ENCODE measurements at regions not wholly inside any gene's neighbourhood (a gene's known extent, or its start where the extent isn't known, plus 50 kb on each side); places are given as distances from the start of the nearest gene placed in this dataset.
"Not testable (repeated sequence)": the region's sequence is repeated elsewhere in the genome, so short reads cannot be mapped to it uniquely, and the experiment has no call there.

GRCh38 chr11:71368966-71369365 is 79.2 kb downstream of the DHCR7 start:
- H3K27ac ChIP-seq (ENCODE audit: low read length), result no peak overlapping the region
- intact Hi-C loops (cut with micrococcal nuclease), result no loop called here
- H3K4me3 ChIP-seq (ENCODE audit: low read length), result no peak overlapping the region
- H3K27me3 ChIP-seq (ENCODE audit: control insufficient read depth, insufficient read depth, low read length), result no peaks in the 10 kb centered on the region
- no peak overlapping the region for H3K4me3 Mint-ChIP-seq
- no peak overlapping the region for H3K27ac Mint-ChIP-seq
- no peaks in the 10 kb centered on the region for H3K36me3 ChIP-seq (ENCODE audit: control insufficient read depth, insufficient read depth, low read length)
- no peaks in the 10 kb centered on the region for H3K9me3 Mint-ChIP-seq
- DNase-seq (no peak), ATAC-seq (no peak)
- no peaks in the 10 kb centered on the region for H3K36me3 Mint-ChIP-seq
- H3K4me1 ChIP-seq (ENCODE audit: control insufficient read depth, insufficient read depth, low read length), result peaks cover 5% of the 10 kb centered on the region
- 83% methylated on average over 15 of the region's 15 CpGs for WGBS (ENCODE audit: insufficient coverage)
- no peaks in the 10 kb centered on the region for H3K9me3 ChIP-seq (ENCODE audit: control insufficient read depth, insufficient read depth, low read length)
- peaks cover 0 to 2% of the 10 kb centered on the region in 2 donors for H3K27me3 Mint-ChIP-seq (ENCODE audit: low read depth in 2 of 2)
- H3K4me1 Mint-ChIP-seq, result no peaks in the 10 kb centered on the region
- no peak for TF ChIP-seq CTCF (IDR thresholded peaks at IDR 0.05)

GRCh38 chr11:71367756-71368155 is 80.4 kb downstream of the DHCR7 start:
- no peak overlapping the region for H3K27ac ChIP-seq (ENCODE audit: low read length)
- no peaks in the 10 kb centered on the region for H3K27me3 ChIP-seq (ENCODE audit: control insufficient read depth, insufficient read depth, low read length)
- Mint-ChIP-seq H3K9me3 (no peaks in the 10 kb centered on the region), H3K4me1 (no peaks in the 10 kb centered on the region), H3K27ac (no peak overlapping the region), H3K36me3 (no peaks in the 10 kb centered on the region), H3K27me3 (ENCODE audit: low read depth in 2 of 2) (peaks cover 0 to 2% of the 10 kb centered on the region in 2 donors), H3K4me3 (no peak overlapping the region)
- intact Hi-C loops (cut with micrococcal nuclease), result no loop called here
- peaks cover 3% of the 10 kb centered on the region for H3K4me1 ChIP-seq (ENCODE audit: control insufficient read depth, insufficient read depth, low read length)
- DNase-seq (no peak), ATAC-seq (no peak)
- H3K9me3 ChIP-seq (ENCODE audit: control insufficient read depth, insufficient read depth, low read length), result no peaks in the 10 kb centered on the region
- WGBS (ENCODE audit: insufficient coverage), result 80% methylated on average over 12 of the region's 12 CpGs
- H3K36me3 ChIP-seq (ENCODE audit: control insufficient read depth, insufficient read depth, low read length), result no peaks in the 10 kb centered on the region
- TF ChIP-seq CTCF (IDR thresholded peaks at IDR 0.05), result no peak
- H3K4me3 ChIP-seq (ENCODE audit: low read length), result no peak overlapping the region

GRCh38 chr11:71367276-71367675 is 80.9 kb downstream of the DHCR7 start:
- H3K9me3 Mint-ChIP-seq; H3K27me3 Mint-ChIP-seq (ENCODE audit: low read depth in 2 of 2); DNase-seq; ATAC-seq; H3K36me3 Mint-ChIP-seq; H3K36me3 ChIP-seq (ENCODE audit: control insufficient read depth, insufficient read depth, low read length); H3K9me3 ChIP-seq (ENCODE audit: control insufficient read depth, insufficient read depth, low read length); H3K27ac ChIP-seq (ENCODE audit: low read length); intact Hi-C loops (cut with micrococcal nuclease); H3K4me3 ChIP-seq (ENCODE audit: low read length); H3K4me1 ChIP-seq (ENCODE audit: control insufficient read depth, insufficient read depth, low read length); H3K27me3 ChIP-seq (ENCODE audit: control insufficient read depth, insufficient read depth, low read length); H3K4me3 Mint-ChIP-seq; H3K27ac Mint-ChIP-seq; H3K4me1 Mint-ChIP-seq: not testable (repeated sequence)
- 94% methylated on average over 1 of the region's 3 CpGs for WGBS (ENCODE audit: insufficient coverage)

GRCh38 chr11:71366076-71366475 is 82.1 kb downstream of the DHCR7 start:
- Mint-ChIP-seq H3K36me3 (no peaks in the 10 kb centered on the region), H3K4me3 (no peak overlapping the region), H3K27me3 (ENCODE audit: low read depth in 2 of 2) (peaks cover 0 to 2% of the 10 kb centered on the region in 2 donors), H3K4me1 (no peaks in the 10 kb centered on the region), H3K27ac (no peak overlapping the region), H3K9me3 (no peaks in the 10 kb centered on the region)
- DNase-seq (no peak), ATAC-seq (no peak)
- no peaks in the 10 kb centered on the region for H3K9me3 ChIP-seq (ENCODE audit: control insufficient read depth, insufficient read depth, low read length)
- H3K36me3 ChIP-seq (ENCODE audit: control insufficient read depth, insufficient read depth, low read length), result no peaks in the 10 kb centered on the region
- intact Hi-C loops (cut with micrococcal nuclease), result no loop called here
- WGBS (ENCODE audit: insufficient coverage), result 48% methylated on average over 7 of the region's 7 CpGs
- H3K27me3 ChIP-seq (ENCODE audit: control insufficient read depth, insufficient read depth, low read length), result no peaks in the 10 kb centered on the region
- H3K27ac ChIP-seq (ENCODE audit: low read length), result no peak overlapping the region
- no peak overlapping the region for H3K4me3 ChIP-seq (ENCODE audit: low read length)
- no peaks in the 10 kb centered on the region for H3K4me1 ChIP-seq (ENCODE audit: control insufficient read depth, insufficient read depth, low read length)
- TF ChIP-seq CTCF (IDR thresholded peaks at IDR 0.05), result no peak

Data from natural killer cell (primary cell).